ENCODE measurements at regions not wholly inside any gene's neighbourhood (a gene's known extent, or its start where the extent isn't known, plus 50 kb on each side); places are given as distances from the start of the nearest gene placed in this dataset.

- no peaks in the 10 kb centered on the region for H3K9me3 ChIP-seq
- no peaks in the 10 kb centered on the region for H3K4me1 ChIP-seq
- intact Hi-C loops (cut with DNase I; ENCODE audit: low total_unique reads) = no loop called here
- no peaks in the 10 kb centered on the region for H3K36me3 ChIP-seq
- DNase-seq (ENCODE audit: low spot score in 2 of 2) = no peak
- H3K4me3 ChIP-seq = no peak overlapping the region
- TF ChIP-seq POLR2AphosphoS5 (IDR thresholded peaks at IDR 0.05) (no peak), POLR2A (IDR thresholded peaks at IDR 0.05) (no peak)
- TF ChIP-seq, protein P1, sequence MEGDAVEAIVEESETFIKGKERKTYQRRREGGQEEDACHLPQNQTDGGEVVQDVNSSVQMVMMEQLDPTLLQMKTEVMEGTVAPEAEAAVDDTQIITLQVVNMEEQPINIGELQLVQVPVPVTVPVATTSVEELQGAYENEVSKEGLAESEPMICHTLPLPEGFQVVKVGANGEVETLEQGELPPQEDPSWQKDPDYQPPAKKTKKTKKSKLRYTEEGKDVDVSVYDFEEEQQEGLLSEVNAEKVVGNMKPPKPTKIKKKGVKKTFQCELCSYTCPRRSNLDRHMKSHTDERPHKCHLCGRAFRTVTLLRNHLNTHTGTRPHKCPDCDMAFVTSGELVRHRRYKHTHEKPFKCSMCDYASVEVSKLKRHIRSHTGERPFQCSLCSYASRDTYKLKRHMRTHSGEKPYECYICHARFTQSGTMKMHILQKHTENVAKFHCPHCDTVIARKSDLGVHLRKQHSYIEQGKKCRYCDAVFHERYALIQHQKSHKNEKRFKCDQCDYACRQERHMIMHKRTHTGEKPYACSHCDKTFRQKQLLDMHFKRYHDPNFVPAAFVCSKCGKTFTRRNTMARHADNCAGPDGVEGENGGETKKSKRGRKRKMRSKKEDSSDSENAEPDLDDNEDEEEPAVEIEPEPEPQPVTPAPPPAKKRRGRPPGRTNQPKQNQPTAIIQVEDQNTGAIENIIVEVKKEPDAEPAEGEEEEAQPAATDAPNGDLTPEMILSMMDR (IDR thresholded peaks at IDR 0.05) = no peak
- H3K27me3 ChIP-seq = no peaks in the 10 kb centered on the region
- H3K27ac ChIP-seq = no peak overlapping the region
Observed at GRCh38 chr14:98167705-98168104, 1104.3 kb downstream of the BCL11B start.

DNA sequence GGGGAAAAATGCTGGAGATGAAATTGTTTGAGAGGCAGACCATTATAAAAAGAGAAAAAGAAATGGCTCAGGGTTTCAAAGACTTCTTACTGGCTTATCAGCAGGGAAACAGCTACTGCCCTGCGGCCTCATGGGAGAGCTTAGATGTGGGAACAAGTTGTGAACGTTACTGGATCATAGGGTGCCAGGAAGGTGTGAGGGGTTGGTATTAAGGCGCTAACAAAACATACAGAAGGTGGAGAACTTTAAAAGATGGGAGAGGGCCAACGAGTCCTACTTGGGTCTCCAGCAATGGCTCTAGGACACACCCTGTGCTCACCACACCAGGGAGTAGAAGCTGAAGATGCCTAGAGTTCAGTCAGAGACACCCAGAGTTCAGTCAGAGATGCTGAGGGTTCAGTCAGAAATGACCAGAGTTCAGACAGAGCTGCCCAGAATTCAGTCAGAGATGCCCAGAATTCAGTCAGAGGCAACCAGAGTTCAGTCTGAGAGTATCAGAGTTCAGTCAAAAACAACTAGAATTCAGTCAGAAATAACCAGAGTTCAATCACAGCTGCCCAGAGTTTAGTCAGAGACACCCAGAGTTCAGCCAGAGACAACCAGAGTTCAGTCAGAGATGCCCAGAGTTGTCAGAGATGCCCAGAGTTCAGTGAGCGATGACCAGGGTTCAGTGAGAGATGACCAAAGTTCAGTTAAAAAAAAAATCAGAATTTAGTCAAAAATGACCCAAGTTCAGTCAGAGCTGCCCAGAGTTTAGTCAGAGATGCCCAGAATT lies 1103.6 kb downstream of the BCL11B start:
- H3K4me3 ChIP-seq = no peak overlapping the region
- no peaks in the 10 kb centered on the region for H3K9me3 ChIP-seq
- H3K36me3 ChIP-seq = no peaks in the 10 kb centered on the region
- H3K27ac ChIP-seq = no peak overlapping the region
- no peaks in the 10 kb centered on the region for H3K27me3 ChIP-seq
- DNase-seq (ENCODE audit: low spot score in 2 of 2) = no peak
- intact Hi-C loops (cut with DNase I; ENCODE audit: low total_unique reads) = no loop called here
- no peaks in the 10 kb centered on the region for H3K4me1 ChIP-seq
- TF ChIP-seq POLR2AphosphoS5 (IDR thresholded peaks at IDR 0.05) = no peak
- TF ChIP-seq, protein P1 (IDR thresholded peaks at IDR 0.05) = no peak
- TF ChIP-seq POLR2A (IDR thresholded peaks at IDR 0.05) = no peak

GRCh38 chr14:98169170-98169587 lies 1102.8 kb downstream of the BCL11B start:
- no peak overlapping the region for H3K4me3 ChIP-seq
- intact Hi-C loops (cut with DNase I; ENCODE audit: low total_unique reads) = no loop called here
- no peak overlapping the region for H3K27ac ChIP-seq
- H3K4me1 ChIP-seq = no peaks in the 10 kb centered on the region
- no peaks in the 10 kb centered on the region for H3K27me3 ChIP-seq
- no peak for DNase-seq (ENCODE audit: low spot score in 2 of 2)
- TF ChIP-seq, protein P1 (IDR thresholded peaks at IDR 0.05) = no peak
- no peak for TF ChIP-seq POLR2AphosphoS5 (IDR thresholded peaks at IDR 0.05)
- no peak for TF ChIP-seq POLR2A (IDR thresholded peaks at IDR 0.05)
- no peaks in the 10 kb centered on the region for H3K9me3 ChIP-seq
- H3K36me3 ChIP-seq = no peaks in the 10 kb centered on the region

DNA sequence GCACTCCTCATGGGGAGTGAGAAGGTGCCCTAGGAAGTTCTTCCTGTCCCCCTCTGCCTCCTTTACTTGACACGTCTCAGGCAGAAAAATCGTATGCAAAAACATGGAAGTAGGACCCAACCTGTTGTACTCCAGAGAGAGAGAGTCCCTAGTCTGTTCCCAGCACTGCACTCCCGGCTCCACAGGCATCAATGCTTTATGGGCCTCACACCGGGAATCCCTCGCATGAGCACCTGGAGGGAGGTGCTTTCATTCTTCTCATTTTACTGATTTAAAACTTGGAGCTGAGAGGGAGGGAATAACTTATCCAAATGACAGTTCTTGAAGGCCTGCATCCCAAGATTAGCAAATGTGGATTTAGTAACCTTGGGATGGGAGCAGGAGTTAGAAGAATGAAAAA lies 1101.4 kb downstream of the BCL11B start:
- Histone ChIP-seq H3K4me1 (no peaks in the 10 kb centered on the region), H3K9me3 (no peaks in the 10 kb centered on the region), H3K27ac (no peak overlapping the region), H3K4me3 (no peak overlapping the region), H3K36me3 (no peaks in the 10 kb centered on the region), H3K27me3 (no peaks in the 10 kb centered on the region)
- DNase-seq (ENCODE audit: low spot score in 2 of 2) = no peak
- TF ChIP-seq, protein P1 (IDR thresholded peaks at IDR 0.05) = no peak
- TF ChIP-seq POLR2AphosphoS5 (IDR thresholded peaks at IDR 0.05) (no peak), POLR2A (IDR thresholded peaks at IDR 0.05) (no peak)
- intact Hi-C loops (cut with DNase I; ENCODE audit: low total_unique reads) = no loop called here

DNA sequence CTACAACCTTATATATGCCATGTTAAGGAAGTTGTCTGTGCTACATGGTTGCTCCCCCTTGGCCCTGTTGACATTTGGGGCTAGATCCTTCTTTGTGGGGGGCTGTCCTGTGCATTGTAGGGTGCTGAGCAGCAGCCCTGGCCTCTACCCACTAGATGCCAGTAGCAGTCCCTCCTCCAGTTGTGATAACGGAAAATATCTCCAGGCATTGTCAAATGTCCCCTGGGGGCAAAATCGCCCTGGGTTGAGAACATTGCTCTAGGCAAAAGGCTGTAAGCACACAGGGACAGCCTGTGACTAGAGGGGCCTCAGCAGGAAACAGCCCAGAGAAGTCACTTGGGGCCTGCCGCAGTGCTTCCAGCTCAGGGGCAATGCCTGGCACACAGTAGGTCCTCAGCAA lies 1100.3 kb downstream of the BCL11B start:
- TF ChIP-seq POLR2AphosphoS5 (IDR thresholded peaks at IDR 0.05) = no peak
- TF ChIP-seq, protein P1 (IDR thresholded peaks at IDR 0.05) = no peak
- no peak for TF ChIP-seq POLR2A (IDR thresholded peaks at IDR 0.05)
- Histone ChIP-seq H3K36me3 (no peaks in the 10 kb centered on the region), H3K9me3 (no peaks in the 10 kb centered on the region), H3K4me3 (no peak overlapping the region), H3K27me3 (no peaks in the 10 kb centered on the region), H3K4me1 (no peaks in the 10 kb centered on the region), H3K27ac (no peak overlapping the region)
- intact Hi-C loops (cut with DNase I; ENCODE audit: low total_unique reads) = no loop called here
- DNase-seq (ENCODE audit: low spot score in 2 of 2) = no peak

Measured in breast epithelium (tissue), 4 donors.